ENCODE measurements at regions not wholly inside any gene's neighbourhood (a gene's known extent, or its start where the extent isn't known, plus 50 kb on each side); places are given as distances from the start of the nearest gene placed in this dataset.

- no peak for TF ChIP-seq CTCF (IDR thresholded peaks at IDR 0.05)
- TF ChIP-seq POLR2A (IDR thresholded peaks at IDR 0.05) = no peak
Measured at GRCh38 chr3:187533797-187534196, 136.4 kb downstream of the SST start.

Data from testis (tissue), 2 donors.